Kidney (tissue), 13 donors: ENCODE measurements at regions not wholly inside any gene's neighbourhood (a gene's known extent, or its start where the extent isn't known, plus 50 kb on each side); places are given as distances from the start of the nearest gene placed in this dataset.

ENCODE experiments used
- DNase-seq, 5 donors: peaks; one replicate each; pipeline ENCODE4 v3.0.0-alpha.2; 2013 to 2020
- FAIRE-seq: peaks from 2 replicates; lab custom pipeline; 2012; peaks lifted over from hg19 to GRCh38; lab: Jason Lieb, UNC
- H3K27ac ChIP-seq, 2 donors: one replicate each; pipeline ENCODE4 v1.7.0; 2013; ENCODE audit warnings: low read depth in 2 of 2, low read length in 2 of 2, inconsistent platforms in 1 of 2
- H3K27me3 ChIP-seq: one replicate; pipeline ENCODE4 v1.7.1; 2013; ENCODE audit warnings: low read length, inconsistent platforms; ENCODE audit not compliant: control insufficient read depth, insufficient read depth
- H3K36me3 ChIP-seq, 3 donors: one replicate each; pipeline versions ENCODE4 v1.7.0 to v1.7.1; 2013; ENCODE audit warnings: low read length in 3 of 3, control low read depth in 1 of 3, inconsistent platforms in 1 of 3; ENCODE audit not compliant: insufficient read depth in 3 of 3, control insufficient read depth in 2 of 3
- H3K4me1 ChIP-seq, 3 donors: one replicate each; pipeline versions ENCODE4 v1.7.0 to v1.7.1; 2013; ENCODE audit warnings: low read length in 3 of 3, inconsistent platforms in 1 of 3, low read depth in 1 of 3; ENCODE audit not compliant: control insufficient read depth in 2 of 3, insufficient read depth in 2 of 3
- H3K4me3 ChIP-seq, 3 donors: one replicate each; pipeline versions ENCODE4 v1.7.0 to v1.8.1; 2013; ENCODE audit warnings: low read length in 3 of 3, control low read depth in 1 of 3, inconsistent platforms in 1 of 3
- H3K9ac ChIP-seq, 3 donors: one replicate each; pipeline versions ENCODE4 v1.7.0 to v1.7.1; 2013; ENCODE audit warnings: low read length in 3 of 3, control low read depth in 1 of 3, inconsistent platforms in 1 of 3
- H3K9me3 ChIP-seq, 3 donors: one replicate each; pipeline versions ENCODE4 v1.7.0 to v1.7.1; 2013; ENCODE audit warnings: low read length in 3 of 3, control low read depth in 1 of 3, inconsistent platforms in 1 of 3; ENCODE audit not compliant: control insufficient read depth in 2 of 3, insufficient read depth in 1 of 3
- intact Hi-C: fragments of 100-400 bp; cut with DNase I; formaldehyde crosslinking; loops from one replicate; pipeline ENCODE4 v1.11.1; 2022
- TF ChIP-seq, protein P1 (sequence below): IDR thresholded peaks from 3 replicates; pipeline ENCODE4 v1.5.1; 2012; ENCODE audit warnings: mild to moderate bottlenecking, moderate library complexity, borderline replicate concordance; ENCODE audit not compliant: insufficient read depth; ENCODE audit errors: extremely low read depth
- donor health status: control.
- donor health status: control.
- donor health status: control.
- donor health status: control.
- donor health status: control.
- donor health status: DM: yes; HTN: yes; CAD: no.
- donor health status: Normal renal cell carcinoma (clear cell type).

DNA sequence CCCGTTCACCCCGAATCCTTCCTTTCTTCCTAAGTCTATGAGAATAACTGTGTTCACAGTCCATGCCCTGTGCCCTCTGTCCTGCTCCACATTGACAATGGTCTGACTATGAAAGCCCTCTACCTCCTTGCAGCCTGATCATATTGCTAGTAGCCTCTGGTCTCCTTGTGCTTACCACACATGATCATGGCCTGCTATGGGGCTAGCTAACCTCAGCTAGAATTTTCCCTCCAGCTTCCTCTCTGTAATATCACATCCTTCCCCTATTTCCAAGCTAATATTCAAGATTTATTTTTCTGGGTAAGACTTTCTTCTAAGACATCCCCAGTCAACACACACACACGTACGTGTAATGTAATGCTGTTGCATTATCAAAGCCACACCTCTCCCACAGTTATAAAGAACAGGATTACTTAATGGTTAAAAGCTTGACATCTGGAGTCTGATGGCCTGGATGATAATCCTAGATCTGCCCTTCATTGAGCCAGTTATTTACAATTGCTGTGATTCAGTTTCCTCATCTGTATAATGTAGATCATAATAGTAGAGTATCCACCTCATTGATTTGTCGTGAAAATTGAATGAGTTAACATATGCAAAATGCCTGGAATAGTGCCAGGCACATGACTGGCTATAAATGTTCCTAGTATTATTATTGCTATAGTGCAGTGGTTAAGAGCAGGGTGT lies 214.4 kb upstream of the BLID start:
- H3K27me3 ChIP-seq, result no peaks in the 10 kb centered on the region
- no peak overlapping the region for H3K9ac ChIP-seq
- H3K9me3 ChIP-seq, result no peaks in the 10 kb centered on the region
- H3K4me3 ChIP-seq, result no peak overlapping the region
- intact Hi-C loops, result no loop called here
- H3K4me1 ChIP-seq, result peaks cover 0 to 3% (median 0%) of the 10 kb centered on the region in 3 donors
- H3K36me3 ChIP-seq, result no peaks in the 10 kb centered on the region
- no peak overlapping the region for H3K27ac ChIP-seq
- TF ChIP-seq, protein P1, sequence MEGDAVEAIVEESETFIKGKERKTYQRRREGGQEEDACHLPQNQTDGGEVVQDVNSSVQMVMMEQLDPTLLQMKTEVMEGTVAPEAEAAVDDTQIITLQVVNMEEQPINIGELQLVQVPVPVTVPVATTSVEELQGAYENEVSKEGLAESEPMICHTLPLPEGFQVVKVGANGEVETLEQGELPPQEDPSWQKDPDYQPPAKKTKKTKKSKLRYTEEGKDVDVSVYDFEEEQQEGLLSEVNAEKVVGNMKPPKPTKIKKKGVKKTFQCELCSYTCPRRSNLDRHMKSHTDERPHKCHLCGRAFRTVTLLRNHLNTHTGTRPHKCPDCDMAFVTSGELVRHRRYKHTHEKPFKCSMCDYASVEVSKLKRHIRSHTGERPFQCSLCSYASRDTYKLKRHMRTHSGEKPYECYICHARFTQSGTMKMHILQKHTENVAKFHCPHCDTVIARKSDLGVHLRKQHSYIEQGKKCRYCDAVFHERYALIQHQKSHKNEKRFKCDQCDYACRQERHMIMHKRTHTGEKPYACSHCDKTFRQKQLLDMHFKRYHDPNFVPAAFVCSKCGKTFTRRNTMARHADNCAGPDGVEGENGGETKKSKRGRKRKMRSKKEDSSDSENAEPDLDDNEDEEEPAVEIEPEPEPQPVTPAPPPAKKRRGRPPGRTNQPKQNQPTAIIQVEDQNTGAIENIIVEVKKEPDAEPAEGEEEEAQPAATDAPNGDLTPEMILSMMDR, result no peak
- DNase-seq (no peak), FAIRE-seq (no peak)

DNA sequence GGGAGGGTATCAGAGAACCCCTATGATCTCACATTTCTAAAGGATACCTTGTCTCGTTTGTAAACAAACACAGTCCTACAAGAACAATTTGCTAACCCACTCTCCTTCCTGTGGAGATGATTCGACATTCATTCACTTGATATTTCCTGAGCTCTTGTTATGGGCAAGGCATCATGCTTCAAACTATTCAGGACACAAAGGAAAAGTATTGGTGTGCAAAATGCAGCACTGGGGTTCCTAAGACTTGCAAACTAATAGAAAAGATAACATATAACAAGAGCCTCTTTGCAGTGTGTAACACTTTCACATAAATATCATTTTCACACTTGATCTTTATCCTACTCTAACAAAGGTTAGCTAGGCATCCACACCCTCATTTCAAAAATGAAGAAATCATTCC lies 211.5 kb upstream of the BLID start:
- no peaks in the 10 kb centered on the region for H3K9me3 ChIP-seq
- FAIRE-seq, result no peak
- TF ChIP-seq, protein P1, result no peak
- H3K9ac ChIP-seq, result no peak overlapping the region
- H3K27me3 ChIP-seq, result no peaks in the 10 kb centered on the region
- no peak overlapping the region for H3K4me3 ChIP-seq
- H3K36me3 ChIP-seq, result no peaks in the 10 kb centered on the region
- no peak overlapping the region for H3K27ac ChIP-seq
- intact Hi-C loops, result no loop called here
- DNase-seq, result no peak
- H3K4me1 ChIP-seq, result no peaks in the 10 kb centered on the region

DNA sequence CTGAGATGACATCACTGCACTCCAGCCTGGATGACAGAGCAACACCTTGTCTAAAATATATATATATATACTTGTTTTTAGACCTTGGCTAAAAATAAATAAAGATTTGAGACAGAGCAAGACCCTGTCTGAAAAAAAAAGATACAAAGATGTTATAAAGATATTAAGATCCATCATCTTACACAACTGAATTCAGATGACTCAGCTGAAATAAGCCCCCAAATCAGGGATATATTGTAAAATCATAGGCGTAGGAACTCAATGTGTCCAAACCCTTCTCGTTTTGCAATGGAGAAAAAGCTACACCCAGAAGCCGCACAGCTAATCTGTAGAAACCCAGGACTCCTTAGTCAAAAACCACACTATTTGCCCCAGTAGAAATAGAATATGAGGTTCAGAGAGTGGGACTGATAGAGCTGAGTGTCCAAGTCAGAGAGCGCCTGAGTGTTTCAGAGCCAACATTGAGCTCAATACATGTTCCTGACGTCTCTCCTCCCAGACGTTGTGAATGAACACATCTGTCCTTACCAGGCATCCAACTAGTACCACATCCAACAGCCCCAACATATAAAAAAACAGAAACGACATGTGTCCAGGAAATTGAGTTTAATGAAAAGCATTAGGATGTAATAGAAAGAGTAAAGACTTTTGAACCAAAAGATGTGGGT lies 207.9 kb upstream of the BLID start:
- FAIRE-seq (no peak), DNase-seq (no peak)
- Histone ChIP-seq H3K9me3 (no peaks in the 10 kb centered on the region), H3K27ac (no peak overlapping the region), H3K9ac (no peak overlapping the region), H3K36me3 (no peaks in the 10 kb centered on the region), H3K4me1 (peaks cover 0 to 4% (median 0%) of the 10 kb centered on the region in 3 donors), H3K27me3 (no peaks in the 10 kb centered on the region), H3K4me3 (no peak overlapping the region)
- intact Hi-C loops, result no loop called here
- TF ChIP-seq, protein P1, result no peak
